Fibroblast of pulmonary artery (primary cell): ENCODE measurements at regions not wholly inside any gene's neighbourhood (a gene's known extent, or its start where the extent isn't known, plus 50 kb on each side); places are given as distances from the start of the nearest gene placed in this dataset.

Experiments used
- DNase-seq: peaks from one replicate; pipeline ENCODE4 v3.0.0-alpha.2; 2010; ENCODE audit warnings: low read depth
- H3K4me3 ChIP-seq: replicated peaks from 2 replicates; pipeline ENCODE4 v1.5.1; 2011; ENCODE audit warnings: low read depth, mild to moderate bottlenecking, control low read depth, low read length, moderate library complexity
- TF ChIP-seq, protein P1 (sequence below): IDR thresholded peaks from 2 replicates; pipeline ENCODE4 v1.5.1; 2011; ENCODE audit warnings: mild to moderate bottlenecking, control low read depth, low read length, inconsistent platforms; ENCODE audit errors: missing control alignments

DNA sequence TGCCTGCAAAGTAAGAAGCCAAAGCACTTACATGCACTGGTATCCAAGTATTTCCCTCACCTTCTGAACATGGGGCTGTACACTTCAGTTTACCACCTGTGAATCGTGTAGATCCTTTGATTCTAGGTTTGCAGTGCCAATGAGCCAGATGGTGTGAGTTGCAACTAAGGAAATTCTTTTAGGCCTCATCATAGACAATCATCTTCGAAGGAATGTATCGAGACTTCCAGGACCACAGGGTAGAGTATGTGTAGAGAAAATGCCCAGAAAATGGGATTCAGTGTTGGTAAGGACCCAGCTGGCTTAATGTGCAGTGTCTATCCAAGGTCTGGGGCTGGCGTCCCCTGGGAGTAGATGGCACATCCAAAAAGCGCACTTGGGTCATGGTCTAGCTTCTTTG is 323.2 kb upstream of the TPM1 start:
- no peak overlapping the region for H3K4me3 ChIP-seq
- no peak for DNase-seq
- TF ChIP-seq, protein P1, sequence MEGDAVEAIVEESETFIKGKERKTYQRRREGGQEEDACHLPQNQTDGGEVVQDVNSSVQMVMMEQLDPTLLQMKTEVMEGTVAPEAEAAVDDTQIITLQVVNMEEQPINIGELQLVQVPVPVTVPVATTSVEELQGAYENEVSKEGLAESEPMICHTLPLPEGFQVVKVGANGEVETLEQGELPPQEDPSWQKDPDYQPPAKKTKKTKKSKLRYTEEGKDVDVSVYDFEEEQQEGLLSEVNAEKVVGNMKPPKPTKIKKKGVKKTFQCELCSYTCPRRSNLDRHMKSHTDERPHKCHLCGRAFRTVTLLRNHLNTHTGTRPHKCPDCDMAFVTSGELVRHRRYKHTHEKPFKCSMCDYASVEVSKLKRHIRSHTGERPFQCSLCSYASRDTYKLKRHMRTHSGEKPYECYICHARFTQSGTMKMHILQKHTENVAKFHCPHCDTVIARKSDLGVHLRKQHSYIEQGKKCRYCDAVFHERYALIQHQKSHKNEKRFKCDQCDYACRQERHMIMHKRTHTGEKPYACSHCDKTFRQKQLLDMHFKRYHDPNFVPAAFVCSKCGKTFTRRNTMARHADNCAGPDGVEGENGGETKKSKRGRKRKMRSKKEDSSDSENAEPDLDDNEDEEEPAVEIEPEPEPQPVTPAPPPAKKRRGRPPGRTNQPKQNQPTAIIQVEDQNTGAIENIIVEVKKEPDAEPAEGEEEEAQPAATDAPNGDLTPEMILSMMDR: no peak

DNA sequence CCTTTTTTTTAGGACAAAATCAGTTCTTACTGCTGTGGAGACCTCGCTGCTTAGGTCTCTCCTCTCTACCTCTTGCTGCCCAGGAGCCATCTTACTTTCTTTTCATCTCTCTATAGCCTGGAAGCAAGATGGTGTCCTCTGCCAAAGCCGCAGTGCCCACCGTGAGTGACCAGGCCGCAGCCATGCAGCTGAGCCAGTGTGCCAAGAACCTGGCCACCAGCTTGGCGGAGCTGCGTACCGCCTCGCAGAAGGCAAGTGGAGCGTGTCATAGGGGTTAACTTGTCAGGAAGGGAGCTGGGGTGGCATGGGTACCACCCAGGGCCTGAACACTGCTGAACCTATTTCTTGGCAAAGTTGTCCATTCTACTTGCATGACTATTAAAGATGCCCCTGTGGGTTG is 320.3 kb upstream of the TPM1 start:
- H3K4me3 ChIP-seq: no peak overlapping the region
- no peak for DNase-seq
- TF ChIP-seq, protein P1: no peak

DNA sequence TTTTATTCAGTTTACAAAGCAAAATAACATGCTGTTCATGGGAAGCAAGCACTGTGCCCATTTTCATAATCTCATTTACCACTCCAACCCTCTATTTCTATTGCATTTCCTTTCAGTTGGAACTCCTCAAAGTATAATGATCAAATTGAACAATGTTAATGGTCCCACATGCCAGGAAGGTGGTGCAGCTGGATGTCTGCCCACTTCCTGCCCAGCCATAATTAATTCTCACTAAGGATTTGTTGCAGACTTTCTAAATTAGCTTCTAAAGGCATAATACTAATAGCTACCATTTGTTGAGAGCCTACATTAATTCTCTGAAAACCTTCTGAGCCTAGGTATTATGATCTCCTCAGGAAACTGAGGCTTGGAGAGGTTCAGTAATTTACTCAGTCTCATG is 316.1 kb upstream of the TPM1 start:
- TF ChIP-seq, protein P1: no peak
- DNase-seq: no peak
- no peak overlapping the region for H3K4me3 ChIP-seq

DNA sequence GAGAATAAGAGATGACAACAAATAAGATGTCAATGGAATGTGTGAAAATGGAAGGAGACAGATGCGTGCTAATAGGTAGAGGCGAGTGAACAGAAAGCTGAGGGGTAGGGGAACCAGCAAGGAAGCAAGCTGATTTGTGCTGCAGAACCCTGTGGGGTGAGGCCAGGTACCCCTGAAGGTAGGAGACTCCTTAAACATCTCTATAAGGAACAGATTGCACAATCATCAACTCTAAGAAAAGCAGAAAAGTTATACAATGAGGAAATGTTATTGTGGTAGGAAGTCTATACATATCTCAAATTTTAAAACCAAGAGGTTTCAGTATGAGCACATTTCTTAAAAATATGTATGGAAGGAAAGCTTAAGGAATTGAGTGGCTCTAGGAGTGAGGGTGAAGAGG is 315.0 kb upstream of the TPM1 start:
- TF ChIP-seq, protein P1: no peak
- no peak overlapping the region for H3K4me3 ChIP-seq
- DNase-seq: no peak

- no peak overlapping the region for H3K4me3 ChIP-seq
- TF ChIP-seq, protein P1: no peak
- DNase-seq: no peak
Observed at GRCh38 chr15:62730825-62731224, 311.7 kb upstream of the TPM1 start.

DNA sequence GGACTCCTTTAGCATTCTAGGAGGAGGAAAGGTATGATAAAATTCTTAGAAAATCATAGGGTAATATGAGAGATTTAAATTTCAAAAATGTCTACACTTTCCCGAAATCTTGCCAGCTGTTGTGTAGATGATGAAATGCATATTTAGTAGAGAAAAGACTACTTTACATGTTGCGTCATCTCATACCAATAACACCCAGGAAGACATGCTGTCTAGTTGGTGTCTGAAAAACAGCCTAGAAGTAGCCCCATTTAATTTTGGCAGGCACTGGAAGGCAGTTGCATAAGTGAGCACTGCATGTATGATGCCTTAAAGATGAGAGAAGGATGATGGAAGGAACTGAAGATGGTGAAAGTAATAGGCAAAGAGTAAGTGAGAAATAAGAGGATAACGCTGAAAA is 310.5 kb upstream of the TPM1 start:
- H3K4me3 ChIP-seq: no peak overlapping the region
- TF ChIP-seq, protein P1: no peak
- peak; percentile 31 for DNase-seq

DNA sequence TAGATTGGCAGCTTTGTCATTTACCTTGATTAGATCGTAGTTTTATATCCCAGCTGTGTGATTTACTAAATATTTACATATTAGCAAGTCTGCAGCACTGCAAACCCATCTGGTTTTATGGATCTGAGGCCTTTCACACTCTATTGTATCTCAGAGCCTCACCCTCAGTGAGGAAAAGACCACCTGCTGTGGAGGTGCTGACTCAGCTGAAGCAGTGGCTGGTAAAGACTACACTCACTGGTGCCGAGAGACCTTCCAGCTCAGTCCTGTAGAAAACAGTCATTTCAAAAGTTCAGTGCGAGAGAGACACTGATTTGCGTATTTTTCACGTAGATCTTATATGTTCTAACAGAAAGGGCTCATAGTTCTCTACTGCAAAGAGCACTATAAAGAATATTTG is 307.8 kb upstream of the TPM1 start:
- DNase-seq: no peak
- TF ChIP-seq, protein P1: no peak
- H3K4me3 ChIP-seq: no peak overlapping the region
